HEK293 (cell line): ENCODE measurements at regions not wholly inside any gene's neighbourhood (a gene's known extent, or its start where the extent isn't known, plus 50 kb on each side); places are given as distances from the start of the nearest gene placed in this dataset.

ENCODE experiments used
- CTCF ChIA-PET: fragments of 350-600 bp; formaldehyde crosslinking; extraction: SDS; loops from one replicate; lab custom pipeline; 2021; ENCODE audit warnings: antibody characterized with exemption; lab: Yijun Ruan, JAX
- POLR2A ChIA-PET: fragments of 300-600 bp; formaldehyde crosslinking; extraction: SDS; loops from one replicate; lab custom pipeline; 2020; ENCODE audit warnings: antibody characterized with exemption, inconsistent platforms; lab: Yijun Ruan, JAX
- H3K27ac ChIP-seq: fragments of 200-500 bp; sonication (Bioruptor generic); 2 replicates; pipeline ENCODE4 v1.5.1; 2014; ENCODE audit warnings: low read depth, low read length, control low read depth, inconsistent platforms; ENCODE audit errors: extremely low read depth
- H3K36me3 ChIP-seq, 2 experiments: fragments of 200-500 bp in 1 of 2; sonication (Bioruptor generic) in 1 of 2; 1 replicate in 1 of 2; 2 replicates in 1 of 2; pipeline ENCODE4 v1.5.1; 2014 to 2017; ENCODE audit warnings: inconsistent platforms in 2 of 2, low read length in 2 of 2; ENCODE audit not compliant: control insufficient read depth in 2 of 2, insufficient read depth in 1 of 2
- H3K4me1 ChIP-seq: fragments of 200-500 bp; sonication (Bioruptor generic); 2 replicates; pipeline ENCODE4 v1.5.1; 2014; ENCODE audit warnings: mild to moderate bottlenecking, low read length, inconsistent platforms; ENCODE audit not compliant: control insufficient read depth, insufficient read depth
- H3K4me3 ChIP-seq: 2 replicates; pipeline ENCODE4 v1.5.1; 2011; ENCODE audit warnings: low read depth, mild to moderate bottlenecking, control low read depth, low read length, moderate library complexity
- H3K9me3 ChIP-seq: fragments of 200-500 bp; sonication (Bioruptor generic); 2 replicates; pipeline ENCODE4 v1.5.1; 2014; ENCODE audit warnings: low read depth, low read length, inconsistent platforms; ENCODE audit not compliant: control insufficient read depth, insufficient read depth
- BCL11B ChIP-seq: fragments of 450-650 bp; formaldehyde crosslinking; IDR thresholded peaks from 2 replicates; pipeline ENCODE4 v1.5.1; 2016; ENCODE audit warnings: low read depth, missing biosample characterization, missing genetic modification characterization
- HOXC10 ChIP-seq: sonication (generic); formaldehyde crosslinking; IDR thresholded peaks from 2 replicates; pipeline ENCODE4 v1.8.1; 2023; ENCODE audit warnings: mild to moderate bottlenecking, missing genetic modification reagents
- RBAK ChIP-seq: fragments of 450-650 bp; formaldehyde crosslinking; IDR thresholded peaks from 2 replicates; pipeline ENCODE4 v1.5.1; 2016; ENCODE audit warnings: missing biosample characterization, missing genetic modification characterization
- SETDB1 ChIP-seq: IDR thresholded peaks from one replicate; pipeline ENCODE4 v1.6.1; 2017; ENCODE audit warnings: mild to moderate bottlenecking, low read length, moderate library complexity, mixed read lengths; ENCODE audit not compliant: insufficient read length
- TCF7L2 ChIP-seq: IDR thresholded peaks from 2 replicates; pipeline ENCODE4 v1.6.1; 2011; ENCODE audit warnings: low read depth, mild to moderate bottlenecking, inconsistent platforms, low read length, moderate library complexity, borderline replicate concordance
- TRIM28 ChIP-seq: IDR thresholded peaks from 2 replicates; pipeline ENCODE4 v1.6.1; 2011; ENCODE audit warnings: low read length, control low read depth, borderline replicate concordance
- YY1 ChIP-seq: fragments of 450-650 bp; formaldehyde crosslinking; IDR thresholded peaks from 2 replicates; pipeline ENCODE4 v1.5.1; 2018; ENCODE audit warnings: missing biosample characterization, missing genetic modification characterization
- ZBTB21 ChIP-seq: fragments of 450-650 bp; formaldehyde crosslinking; IDR thresholded peaks from 2 replicates; pipeline ENCODE4 v1.5.1; 2017; ENCODE audit warnings: missing biosample characterization, missing genetic modification characterization
- ZBTB7A ChIP-seq: fragments of 450-650 bp; formaldehyde crosslinking; IDR thresholded peaks from 2 replicates; pipeline ENCODE4 v1.5.1; 2016; ENCODE audit warnings: low read depth, missing biosample characterization, missing genetic modification characterization
- ZNF133 ChIP-seq: fragments of 450-650 bp; formaldehyde crosslinking; IDR thresholded peaks from 2 replicates; pipeline ENCODE4 v1.5.1; 2016; ENCODE audit warnings: missing biosample characterization, missing genetic modification characterization
- ZNF138 ChIP-seq: fragments of 450-650 bp; formaldehyde crosslinking; IDR thresholded peaks from 2 replicates; pipeline ENCODE4 v1.5.1; 2016; ENCODE audit warnings: missing biosample characterization, missing genetic modification characterization, borderline replicate concordance
- ZNF175 ChIP-seq: fragments of 450-650 bp; formaldehyde crosslinking; IDR thresholded peaks from 2 replicates; pipeline ENCODE4 v1.5.1; 2016; ENCODE audit warnings: missing biosample characterization, missing genetic modification characterization
- ZNF274 ChIP-seq, 2 experiments: fragments of 200-500 bp in 1 of 2; fragments of 450-650 bp in 1 of 2; sonication (Bioruptor generic) in 1 of 2; formaldehyde crosslinking in 1 of 2; IDR thresholded peaks; 2 replicates each; pipeline versions ENCODE4 v1.5.1 to v1.6.1; 2014 to 2016; ENCODE audit warnings: borderline replicate concordance in 1 of 2, inconsistent platforms in 1 of 2, low read length in 1 of 2, missing biosample characterization in 1 of 2, missing genetic modification characterization in 1 of 2
- ZNF335 ChIP-seq: fragments of 450-650 bp; formaldehyde crosslinking; conservative IDR thresholded peaks from 2 replicates; pipeline ENCODE4 v1.5.1; 2016; ENCODE audit warnings: missing biosample characterization, missing genetic modification characterization
- ZNF423 ChIP-seq: fragments of 450-650 bp; formaldehyde crosslinking; IDR thresholded peaks from 2 replicates; pipeline ENCODE4 v1.5.1; 2016; ENCODE audit warnings: missing biosample characterization, missing genetic modification characterization
- ZNF513 ChIP-seq: fragments of 450-650 bp; IDR thresholded peaks from 2 replicates; pipeline ENCODE4 v1.5.1; 2018; ENCODE audit warnings: missing biosample characterization, missing genetic modification characterization
- ZNF514 ChIP-seq: fragments of 450-650 bp; formaldehyde crosslinking; IDR thresholded peaks from 2 replicates; pipeline ENCODE4 v1.5.1; 2016; ENCODE audit warnings: missing biosample characterization, missing genetic modification characterization
- ZNF571 ChIP-seq: fragments of 450-650 bp; formaldehyde crosslinking; IDR thresholded peaks from 2 replicates; pipeline ENCODE4 v1.5.0; 2017; ENCODE audit warnings: missing biosample characterization, missing genetic modification characterization
- ZNF610 ChIP-seq: fragments of 450-650 bp; formaldehyde crosslinking; IDR thresholded peaks from 2 replicates; pipeline ENCODE4 v1.5.1; 2016; ENCODE audit warnings: missing biosample characterization, missing genetic modification characterization, borderline replicate concordance
- ZSCAN18 ChIP-seq: fragments of 450-650 bp; formaldehyde crosslinking; IDR thresholded peaks from 2 replicates; pipeline ENCODE4 v1.5.1; 2016; ENCODE audit warnings: missing biosample characterization, missing genetic modification characterization
- ZSCAN23 ChIP-seq: fragments of 450-650 bp; formaldehyde crosslinking; IDR thresholded peaks from 2 replicates; pipeline ENCODE4 v1.5.1; 2016; ENCODE audit warnings: missing biosample characterization, missing genetic modification characterization
- ZXDB ChIP-seq: fragments of 450-650 bp; formaldehyde crosslinking; IDR thresholded peaks from 2 replicates; pipeline ENCODE4 v1.5.1; 2016; ENCODE audit warnings: missing biosample characterization, missing genetic modification characterization
- TF ChIP-seq, protein P1 (sequence below): fragments of 450-650 bp; formaldehyde crosslinking; IDR thresholded peaks from 2 replicates; pipeline ENCODE4 v1.5.1; 2017; ENCODE audit warnings: missing biosample characterization, missing genetic modification characterization
- TF ChIP-seq, protein P2 (sequence below): fragments of 450-650 bp; formaldehyde crosslinking; IDR thresholded peaks from 2 replicates; pipeline ENCODE4 v1.5.1; 2016; ENCODE audit warnings: missing biosample characterization, missing genetic modification characterization, borderline replicate concordance
- TF ChIP-seq, protein P3 (sequence below): IDR thresholded peaks from 2 replicates; pipeline ENCODE4 v1.6.1; 2011; ENCODE audit warnings: mild to moderate bottlenecking, low read depth, low read length, borderline replicate concordance

DNA sequence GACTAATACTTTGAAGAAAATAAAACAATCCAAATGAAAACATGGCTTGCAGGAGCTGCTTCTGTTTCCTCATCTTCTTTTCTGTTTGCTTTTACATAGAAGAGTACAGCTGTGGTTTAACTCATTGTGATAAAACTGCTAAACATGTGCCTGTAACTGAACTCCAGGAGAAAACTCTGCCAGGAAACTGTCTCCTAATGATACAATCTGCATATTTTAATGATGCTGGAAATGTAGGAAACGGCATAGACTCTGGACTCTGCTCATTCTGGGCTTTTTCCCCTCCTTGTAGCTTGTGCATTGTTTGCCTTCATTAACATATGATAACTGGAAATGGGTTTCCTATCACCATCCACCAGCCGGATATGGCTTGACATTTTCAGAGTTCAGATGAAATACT, 813.3 kb upstream of the WWC1 start:
- Histone ChIP-seq H3K36me3 (no peaks in the 10 kb centered on the region), H3K9me3 (no peaks in the 10 kb centered on the region), H3K4me3 (no peak overlapping the region), H3K4me1 (no peaks in the 10 kb centered on the region)
- ChIA-PET CTCF (no interaction called here), POLR2A (no interaction called here)
- TF ChIP-seq BCL11B (no peak), ZNF610 (no peak), YY1 (tag by site-specific recombination) (no peak), TRIM28 (no peak), ZNF514 (tag by site-specific recombination) (no peak), RBAK (tag by site-specific recombination) (no peak), HOXC10 (CRISPR knock-in tag) (no peak), ZSCAN23 (tag by site-specific recombination) (no peak), ZBTB7A (tag by site-specific recombination) (no peak), ZNF423 (tag by site-specific recombination) (no peak), ZNF335 (tag by site-specific recombination) (no peak), ZNF513 (no peak), ZNF274 (IDR thresholded peaks at IDR 0.05; ENCODE audit: low read length) (no peak), ZNF274 (tag by site-specific recombination; IDR thresholded peaks at IDR 0.05; ENCODE audit: borderline replicate concordance) (no peak), ZNF571 (no peak), ZXDB (tag by site-specific recombination) (no peak), ZSCAN18 (tag by site-specific recombination) (no peak), TCF7L2 (no peak)
- TF ChIP-seq, protein P1, sequence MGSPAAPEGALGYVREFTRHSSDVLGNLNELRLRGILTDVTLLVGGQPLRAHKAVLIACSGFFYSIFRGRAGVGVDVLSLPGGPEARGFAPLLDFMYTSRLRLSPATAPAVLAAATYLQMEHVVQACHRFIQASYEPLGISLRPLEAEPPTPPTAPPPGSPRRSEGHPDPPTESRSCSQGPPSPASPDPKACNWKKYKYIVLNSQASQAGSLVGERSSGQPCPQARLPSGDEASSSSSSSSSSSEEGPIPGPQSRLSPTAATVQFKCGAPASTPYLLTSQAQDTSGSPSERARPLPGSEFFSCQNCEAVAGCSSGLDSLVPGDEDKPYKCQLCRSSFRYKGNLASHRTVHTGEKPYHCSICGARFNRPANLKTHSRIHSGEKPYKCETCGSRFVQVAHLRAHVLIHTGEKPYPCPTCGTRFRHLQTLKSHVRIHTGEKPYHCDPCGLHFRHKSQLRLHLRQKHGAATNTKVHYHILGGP (tag by site-specific recombination) = no peak
- TF ChIP-seq, all 188 proteins: peak for 0
- H3K27ac ChIP-seq = no peak overlapping the region

DNA sequence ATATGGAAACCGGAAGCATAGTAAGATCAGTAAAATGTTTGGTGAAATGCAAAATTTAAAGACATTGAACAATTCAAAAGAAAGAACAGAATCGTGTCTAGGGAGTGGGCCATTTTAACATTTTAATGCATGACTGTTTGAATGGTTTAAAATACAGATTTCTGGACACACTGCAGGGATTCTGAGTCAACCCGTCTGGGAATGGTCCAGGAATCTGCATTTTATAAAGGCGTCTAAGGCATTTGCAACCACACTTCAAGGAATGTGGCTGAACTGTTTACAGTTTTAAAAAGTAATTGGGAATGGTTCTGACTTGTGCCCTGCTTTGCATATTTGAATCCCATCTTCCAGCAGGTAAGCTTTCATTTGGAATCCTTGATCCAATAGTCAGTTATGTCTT, 811.7 kb upstream of the WWC1 start:
- no peaks in the 10 kb centered on the region for H3K9me3 ChIP-seq
- no peaks in the 10 kb centered on the region for H3K4me1 ChIP-seq
- CTCF ChIA-PET = no interaction called here
- no peak overlapping the region for H3K27ac ChIP-seq
- H3K4me3 ChIP-seq = no peak overlapping the region
- POLR2A ChIA-PET = no interaction called here
- no peaks in the 10 kb centered on the region for H3K36me3 ChIP-seq
- TF ChIP-seq ZNF175 (tag by site-specific recombination) = no peak
- TF ChIP-seq ZNF138 (tag by site-specific recombination) = no peak
- TF ChIP-seq, protein P1 (tag by site-specific recombination) = no peak
- TF ChIP-seq ZBTB21 (tag by site-specific recombination) = no peak
- TF ChIP-seq, protein P2, sequence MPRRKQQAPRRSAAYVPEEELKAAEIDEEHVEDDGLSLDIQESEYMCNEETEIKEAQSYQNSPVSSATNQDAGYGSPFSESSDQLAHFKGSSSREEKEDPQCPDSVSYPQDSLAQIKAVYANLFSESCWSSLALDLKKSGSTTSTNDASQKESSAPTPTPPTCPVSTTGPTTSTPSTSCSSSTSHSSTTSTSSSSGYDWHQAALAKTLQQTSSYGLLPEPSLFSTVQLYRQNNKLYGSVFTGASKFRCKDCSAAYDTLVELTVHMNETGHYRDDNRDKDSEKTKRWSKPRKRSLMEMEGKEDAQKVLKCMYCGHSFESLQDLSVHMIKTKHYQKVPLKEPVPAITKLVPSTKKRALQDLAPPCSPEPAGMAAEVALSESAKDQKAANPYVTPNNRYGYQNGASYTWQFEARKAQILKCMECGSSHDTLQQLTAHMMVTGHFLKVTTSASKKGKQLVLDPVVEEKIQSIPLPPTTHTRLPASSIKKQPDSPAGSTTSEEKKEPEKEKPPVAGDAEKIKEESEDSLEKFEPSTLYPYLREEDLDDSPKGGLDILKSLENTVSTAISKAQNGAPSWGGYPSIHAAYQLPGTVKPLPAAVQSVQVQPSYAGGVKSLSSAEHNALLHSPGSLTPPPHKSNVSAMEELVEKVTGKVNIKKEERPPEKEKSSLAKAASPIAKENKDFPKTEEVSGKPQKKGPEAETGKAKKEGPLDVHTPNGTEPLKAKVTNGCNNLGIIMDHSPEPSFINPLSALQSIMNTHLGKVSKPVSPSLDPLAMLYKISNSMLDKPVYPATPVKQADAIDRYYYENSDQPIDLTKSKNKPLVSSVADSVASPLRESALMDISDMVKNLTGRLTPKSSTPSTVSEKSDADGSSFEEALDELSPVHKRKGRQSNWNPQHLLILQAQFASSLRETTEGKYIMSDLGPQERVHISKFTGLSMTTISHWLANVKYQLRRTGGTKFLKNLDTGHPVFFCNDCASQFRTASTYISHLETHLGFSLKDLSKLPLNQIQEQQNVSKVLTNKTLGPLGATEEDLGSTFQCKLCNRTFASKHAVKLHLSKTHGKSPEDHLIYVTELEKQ (tag by site-specific recombination) = no peak
- no peak for TF ChIP-seq ZNF133 (tag by site-specific recombination)
- TF ChIP-seq SETDB1 = no peak
- TF ChIP-seq, protein P3, sequence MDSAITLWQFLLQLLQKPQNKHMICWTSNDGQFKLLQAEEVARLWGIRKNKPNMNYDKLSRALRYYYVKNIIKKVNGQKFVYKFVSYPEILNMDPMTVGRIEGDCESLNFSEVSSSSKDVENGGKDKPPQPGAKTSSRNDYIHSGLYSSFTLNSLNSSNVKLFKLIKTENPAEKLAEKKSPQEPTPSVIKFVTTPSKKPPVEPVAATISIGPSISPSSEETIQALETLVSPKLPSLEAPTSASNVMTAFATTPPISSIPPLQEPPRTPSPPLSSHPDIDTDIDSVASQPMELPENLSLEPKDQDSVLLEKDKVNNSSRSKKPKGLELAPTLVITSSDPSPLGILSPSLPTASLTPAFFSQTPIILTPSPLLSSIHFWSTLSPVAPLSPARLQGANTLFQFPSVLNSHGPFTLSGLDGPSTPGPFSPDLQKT = no peak
